Panc1 (cell line): ENCODE measurements at regions not wholly inside any gene's neighbourhood (a gene's known extent, or its start where the extent isn't known, plus 50 kb on each side); places are given as distances from the start of the nearest gene placed in this dataset.
"Not testable (repeated sequence)": the region's sequence is repeated elsewhere in the genome, so short reads cannot be mapped to it uniquely, and the experiment has no call there.

ENCODE experiments used
- CTCF ChIP-seq: fragments of 450-650 bp; IDR thresholded peaks from 2 replicates; pipeline ENCODE4 v1.5.1; 2017; ENCODE audit warnings: mild to moderate bottlenecking
- POLR2AphosphoS5 ChIP-seq: IDR thresholded peaks from 2 replicates; pipeline ENCODE4 v1.6.1; 2012; ENCODE audit warnings: mild to moderate bottlenecking, low read depth, low read length, moderate library complexity
- SIN3A ChIP-seq: IDR thresholded peaks from 2 replicates; pipeline ENCODE4 v1.6.1; 2012; ENCODE audit warnings: low read depth, mild to moderate bottlenecking, low read length, moderate library complexity, borderline replicate concordance; ENCODE audit not compliant: insufficient read depth
- TCF7L2 ChIP-seq: IDR thresholded peaks from 2 replicates; pipeline ENCODE4 v1.6.1; 2011; ENCODE audit warnings: mild to moderate bottlenecking, low read depth, low read length, inconsistent platforms
- TF ChIP-seq, protein P1 (sequence below), 2 experiments: IDR thresholded peaks; 2 replicates each; pipeline ENCODE4 v1.6.1; 2011 to 2012; ENCODE audit warnings: low read depth in 2 of 2, control low read depth in 1 of 2, low read length in 1 of 2, mild to moderate bottlenecking in 1 of 2, moderate library complexity in 1 of 2; ENCODE audit not compliant: insufficient read depth in 1 of 2

GRCh38 chr22:15922666-15923065 lies 232.8 kb downstream of the POTEH start:
- TF ChIP-seq CTCF, POLR2AphosphoS5, SIN3A, TCF7L2: not testable (repeated sequence)
- TF ChIP-seq, protein P1, sequence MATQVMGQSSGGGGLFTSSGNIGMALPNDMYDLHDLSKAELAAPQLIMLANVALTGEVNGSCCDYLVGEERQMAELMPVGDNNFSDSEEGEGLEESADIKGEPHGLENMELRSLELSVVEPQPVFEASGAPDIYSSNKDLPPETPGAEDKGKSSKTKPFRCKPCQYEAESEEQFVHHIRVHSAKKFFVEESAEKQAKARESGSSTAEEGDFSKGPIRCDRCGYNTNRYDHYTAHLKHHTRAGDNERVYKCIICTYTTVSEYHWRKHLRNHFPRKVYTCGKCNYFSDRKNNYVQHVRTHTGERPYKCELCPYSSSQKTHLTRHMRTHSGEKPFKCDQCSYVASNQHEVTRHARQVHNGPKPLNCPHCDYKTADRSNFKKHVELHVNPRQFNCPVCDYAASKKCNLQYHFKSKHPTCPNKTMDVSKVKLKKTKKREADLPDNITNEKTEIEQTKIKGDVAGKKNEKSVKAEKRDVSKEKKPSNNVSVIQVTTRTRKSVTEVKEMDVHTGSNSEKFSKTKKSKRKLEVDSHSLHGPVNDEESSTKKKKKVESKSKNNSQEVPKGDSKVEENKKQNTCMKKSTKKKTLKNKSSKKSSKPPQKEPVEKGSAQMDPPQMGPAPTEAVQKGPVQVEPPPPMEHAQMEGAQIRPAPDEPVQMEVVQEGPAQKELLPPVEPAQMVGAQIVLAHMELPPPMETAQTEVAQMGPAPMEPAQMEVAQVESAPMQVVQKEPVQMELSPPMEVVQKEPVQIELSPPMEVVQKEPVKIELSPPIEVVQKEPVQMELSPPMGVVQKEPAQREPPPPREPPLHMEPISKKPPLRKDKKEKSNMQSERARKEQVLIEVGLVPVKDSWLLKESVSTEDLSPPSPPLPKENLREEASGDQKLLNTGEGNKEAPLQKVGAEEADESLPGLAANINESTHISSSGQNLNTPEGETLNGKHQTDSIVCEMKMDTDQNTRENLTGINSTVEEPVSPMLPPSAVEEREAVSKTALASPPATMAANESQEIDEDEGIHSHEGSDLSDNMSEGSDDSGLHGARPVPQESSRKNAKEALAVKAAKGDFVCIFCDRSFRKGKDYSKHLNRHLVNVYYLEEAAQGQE (IDR thresholded peaks at IDR 0.05; ENCODE audit: insufficient read depth in 1 of 2, low read depth in 2 of 2, low read length in 1 of 2), result not testable (repeated sequence)
